Glutamatergic neuron (in vitro differentiated cells): ENCODE measurements at regions not wholly inside any gene's neighbourhood (a gene's known extent, or its start where the extent isn't known, plus 50 kb on each side); places are given as distances from the start of the nearest gene placed in this dataset.

Source experiments
- DNase-seq: peaks from one replicate; pipeline ENCODE4 v3.0.0; 2022
- H3K27ac Mint-ChIP-seq: one replicate; pipeline ENCODE4 v1.8.0; 2020; ENCODE audit warnings: mild to moderate bottlenecking, mixed read lengths, inconsistent platforms; ENCODE audit not compliant: unreplicated experiment
- H3K27me3 Mint-ChIP-seq: one replicate; pipeline ENCODE4 v1.8.0; 2020; ENCODE audit warnings: mild to moderate bottlenecking, moderate library complexity, mixed read lengths, inconsistent platforms; ENCODE audit not compliant: unreplicated experiment
- H3K36me3 Mint-ChIP-seq: one replicate; pipeline ENCODE4 v1.8.0; 2020; ENCODE audit warnings: mild to moderate bottlenecking, mixed read lengths, inconsistent platforms; ENCODE audit not compliant: unreplicated experiment
- H3K4me1 Mint-ChIP-seq: one replicate; pipeline ENCODE4 v1.8.0; 2020; ENCODE audit warnings: mild to moderate bottlenecking, low read depth, mixed read lengths, inconsistent platforms; ENCODE audit not compliant: unreplicated experiment
- H3K4me3 Mint-ChIP-seq: one replicate; pipeline ENCODE4 v1.8.0; 2020; ENCODE audit warnings: mild to moderate bottlenecking, mixed read lengths, inconsistent platforms; ENCODE audit not compliant: unreplicated experiment
- H3K9me3 Mint-ChIP-seq: one replicate; pipeline ENCODE4 v1.8.0; 2020; ENCODE audit warnings: mild to moderate bottlenecking, moderate library complexity, mixed read lengths, inconsistent platforms; ENCODE audit not compliant: unreplicated experiment
- CTCF ChIP-seq: fragments of 200-600 bp; sonication (generic); IDR thresholded peaks from one replicate; pipeline ENCODE4 v1.5.0; 2021; ENCODE audit not compliant: partially characterized antibody, unreplicated experiment

- TF ChIP-seq CTCF, result no peak
- no peaks in the 10 kb centered on the region for H3K4me1 Mint-ChIP-seq
- H3K36me3 Mint-ChIP-seq, result no peaks in the 10 kb centered on the region
- DNase-seq, result no peak
- H3K9me3 Mint-ChIP-seq, result no peaks in the 10 kb centered on the region
- H3K27ac Mint-ChIP-seq, result no peak overlapping the region
- no peak overlapping the region for H3K4me3 Mint-ChIP-seq
- no peaks in the 10 kb centered on the region for H3K27me3 Mint-ChIP-seq
Observed at GRCh38 chr3:87627316-87627715, 350.9 kb upstream of the POU1F1 start.

GRCh38 chr3:87626546-87626945, 350.2 kb upstream of the POU1F1 start:
- no peaks in the 10 kb centered on the region for H3K27me3 Mint-ChIP-seq
- no peak for TF ChIP-seq CTCF
- no peak overlapping the region for H3K4me3 Mint-ChIP-seq
- H3K36me3 Mint-ChIP-seq, result no peaks in the 10 kb centered on the region
- no peaks in the 10 kb centered on the region for H3K9me3 Mint-ChIP-seq
- DNase-seq, result no peak
- H3K27ac Mint-ChIP-seq, result no peak overlapping the region
- H3K4me1 Mint-ChIP-seq, result no peaks in the 10 kb centered on the region

GRCh38 chr3:87625876-87626275, 349.5 kb upstream of the POU1F1 start:
- Mint-ChIP-seq H3K4me3 (no peak overlapping the region), H3K4me1 (no peaks in the 10 kb centered on the region), H3K27ac (no peak overlapping the region), H3K36me3 (no peaks in the 10 kb centered on the region), H3K27me3 (no peaks in the 10 kb centered on the region), H3K9me3 (no peaks in the 10 kb centered on the region)
- TF ChIP-seq CTCF, result no peak
- DNase-seq, result no peak

- TF ChIP-seq CTCF, result no peak
- no peak for DNase-seq
- Mint-ChIP-seq H3K4me1 (no peaks in the 10 kb centered on the region), H3K27ac (no peak overlapping the region), H3K4me3 (no peak overlapping the region), H3K9me3 (no peaks in the 10 kb centered on the region), H3K36me3 (no peaks in the 10 kb centered on the region), H3K27me3 (no peaks in the 10 kb centered on the region)
Observed at GRCh38 chr3:87624860-87625259, 348.5 kb upstream of the POU1F1 start.

GRCh38 chr3:87621667-87622066, 345.3 kb upstream of the POU1F1 start:
- no peaks in the 10 kb centered on the region for H3K4me1 Mint-ChIP-seq
- no peak overlapping the region for H3K4me3 Mint-ChIP-seq
- H3K36me3 Mint-ChIP-seq, result no peaks in the 10 kb centered on the region
- no peak for DNase-seq
- no peaks in the 10 kb centered on the region for H3K9me3 Mint-ChIP-seq
- no peak overlapping the region for H3K27ac Mint-ChIP-seq
- H3K27me3 Mint-ChIP-seq, result no peaks in the 10 kb centered on the region
- TF ChIP-seq CTCF, result no peak
